ENCODE measurements at regions not wholly inside any gene's neighbourhood (a gene's known extent, or its start where the extent isn't known, plus 50 kb on each side); places are given as distances from the start of the nearest gene placed in this dataset.
"Not testable (repeated sequence)": the region's sequence is repeated elsewhere in the genome, so short reads cannot be mapped to it uniquely, and the experiment has no call there.

DNA sequence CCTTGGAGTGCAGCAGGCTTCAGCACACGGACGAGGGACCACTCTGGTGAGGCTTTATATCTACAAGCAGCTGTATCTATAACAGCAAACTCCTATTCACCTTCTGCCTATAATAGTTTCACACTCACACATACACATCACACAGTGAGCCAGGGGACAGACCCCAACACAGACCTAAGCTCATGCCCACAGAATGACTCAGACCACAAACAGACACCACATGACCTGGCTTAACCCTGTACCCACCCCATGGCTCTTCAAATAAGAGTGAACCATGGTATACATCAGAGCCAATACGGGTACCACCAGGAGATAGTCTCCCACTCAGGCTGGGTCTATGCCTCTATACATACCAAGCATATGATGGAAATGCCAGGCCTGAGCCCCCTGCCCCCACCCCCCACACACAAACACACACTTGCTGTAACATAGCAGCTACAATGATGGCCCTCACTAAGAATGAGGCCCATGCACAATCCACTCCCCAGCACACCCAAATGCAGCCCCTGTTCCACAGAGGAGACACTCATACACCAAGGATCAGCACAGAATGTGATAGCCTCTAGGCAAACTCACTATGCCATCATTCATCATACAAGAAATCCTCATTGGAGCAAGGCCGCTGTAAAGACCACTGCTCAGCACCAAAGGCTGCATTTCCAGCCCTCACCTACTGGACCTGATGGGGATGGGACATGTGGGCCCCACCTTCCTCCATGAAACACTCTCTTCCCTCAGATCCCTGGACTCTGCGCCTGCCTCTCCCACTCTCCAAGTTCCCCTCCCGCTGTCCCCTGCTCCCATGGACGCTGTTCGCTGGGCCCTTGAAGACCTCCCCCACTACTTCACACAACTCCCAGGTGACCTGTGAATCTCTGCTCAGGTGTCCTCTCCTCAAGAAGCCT is 62.1 kb upstream of the XIAP start (continued):
- no peak for TF ChIP-seq STAT3 (IDR thresholded peaks at IDR 0.05; ENCODE audit: low read depth, low read length)
- no peak for TF ChIP-seq SREBF1 (IDR thresholded peaks at IDR 0.05; ENCODE audit: low read length)
- TF ChIP-seq IRF4 (IDR thresholded peaks at IDR 0.05; ENCODE audit: low read depth, low read length) = no peak

DNA sequence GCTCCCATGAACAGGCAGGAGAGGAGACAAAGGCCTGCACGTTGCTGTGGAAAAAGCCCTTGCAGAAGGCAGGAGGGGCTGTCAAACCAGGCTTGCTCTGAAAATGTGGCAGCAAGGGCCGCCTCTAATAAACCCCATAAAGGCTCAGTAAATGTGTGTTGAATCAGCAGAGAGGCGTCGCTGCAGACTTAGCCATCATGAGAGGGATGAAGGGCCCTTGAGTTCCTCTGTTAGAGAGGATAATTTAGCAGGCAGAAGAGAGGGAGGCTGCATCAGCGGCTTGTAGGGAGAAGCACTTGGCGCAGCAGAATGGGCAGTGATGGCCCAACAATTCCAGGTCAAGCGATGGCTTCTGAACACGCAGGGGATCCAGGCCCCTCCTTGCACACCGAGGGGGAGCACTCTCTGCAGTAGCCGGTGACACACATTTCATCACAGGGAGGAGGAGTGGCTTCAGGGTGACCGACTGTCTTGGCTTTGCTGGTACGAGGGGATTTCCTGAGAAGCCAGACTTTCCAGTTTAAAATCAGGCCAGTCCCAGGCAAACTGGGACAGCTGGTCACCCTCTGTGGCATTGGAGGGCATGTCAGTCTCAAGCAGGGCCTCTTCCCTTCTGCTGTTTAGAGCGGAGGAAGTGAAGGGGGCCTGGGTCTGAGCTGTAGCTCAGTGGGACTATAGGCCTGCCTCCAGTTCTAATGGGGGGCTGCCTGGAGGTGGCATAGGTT is 61.0 kb upstream of the XIAP start:
- H2AFZ ChIP-seq (ENCODE audit: control insufficient read depth, low read depth, low read length); H3K9ac ChIP-seq (ENCODE audit: control insufficient read depth, insufficient read depth, low read length); H3K79me2 ChIP-seq (ENCODE audit: control insufficient read depth, insufficient read depth, low read length); in situ Hi-C loops (cut with MboI); H3K36me3 ChIP-seq (ENCODE audit: control insufficient read depth in 2 of 2, insufficient read depth in 2 of 2, low read length in 1 of 2); H3K27me3 ChIP-seq (replicated peaks in 1 of 2; ENCODE audit: control insufficient read depth in 2 of 2, insufficient read depth in 2 of 2, low read length in 1 of 2); H3K4me3 ChIP-seq; intact Hi-C loops (cut with micrococcal nuclease; ENCODE audit: unreplicated experiment); POLR2A ChIA-PET; FAIRE-seq; DNase-seq (ENCODE audit: low read depth, low spot score); BruUV-seq (replicated peaks); H3K27ac ChIP-seq (ENCODE audit: control insufficient read depth, insufficient read depth); H3K4me2 ChIP-seq (ENCODE audit: control insufficient read depth, insufficient read depth); H3K4me1 ChIP-seq (ENCODE audit: control insufficient read depth, insufficient read depth, low read length); H3K9me3 ChIP-seq (replicated peaks; ENCODE audit: control insufficient read depth, insufficient read depth, low read length); H4K20me1 ChIP-seq (ENCODE audit: control insufficient read depth, insufficient read depth): not testable (repeated sequence)
- CTCF ChIA-PET = interaction anchor here (0.7 to 2.4 kb wide), 4 partner anchors 18 to 32 kb away, joined by 3 to 8 read pairs (median 4); no protein-coding TSS in a partner anchor
- SMC1A ChIA-PET (ENCODE audit: uncharacterized antibody, unreplicated experiment) = interaction anchor here (0.8 to 1.2 kb wide), 3 partner anchors 14 to 103 kb away, joined by 3 read pairs; no protein-coding TSS in a partner anchor
- 63% methylated on average over 12 of the region's 13 CpGs for WGBS (ENCODE audit: insufficient coverage, insufficient replicate concordance, low lambda C conversion rate, missing lambda C conversion rate)
- peak; percentile 49 for ATAC-seq
- RAD21 ChIA-PET (ENCODE audit: unreplicated experiment) = interaction anchor here (1.2 to 1.3 kb wide), 2 partner anchors 14 to 21 kb away, joined by 3 to 4 read pairs; no protein-coding TSS in a partner anchor

DNA sequence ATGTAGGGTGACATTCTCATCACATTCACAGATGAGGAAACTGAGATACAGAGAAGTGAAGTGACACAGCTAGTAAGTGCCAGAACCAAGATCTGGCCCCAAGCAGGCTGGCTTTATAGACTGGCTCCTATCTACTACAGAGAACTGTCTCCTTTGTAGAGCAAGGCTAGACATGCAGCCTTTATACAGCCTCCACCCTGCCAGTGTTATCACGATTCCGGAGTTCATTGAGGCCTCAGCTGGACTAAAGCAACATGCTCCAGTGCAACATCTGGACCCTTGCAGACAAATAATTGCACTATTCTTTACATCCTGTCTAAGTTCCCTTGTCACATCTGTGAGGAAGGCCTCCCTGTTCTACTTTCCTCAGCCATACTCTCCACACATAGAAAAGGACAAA is 58.0 kb upstream of the XIAP start:
- intact Hi-C loops (cut with micrococcal nuclease; ENCODE audit: unreplicated experiment) = no loop called here
- Histone ChIP-seq H3K27ac (ENCODE audit: control insufficient read depth, insufficient read depth) (no peak overlapping the region), H3K4me3 (no peak overlapping the region), H3K27me3 (replicated peaks in 1 of 2; ENCODE audit: control insufficient read depth in 2 of 2, insufficient read depth in 2 of 2, low read length in 1 of 2) (no peaks in the 10 kb centered on the region), H3K9ac (ENCODE audit: control insufficient read depth, insufficient read depth, low read length) (no peak overlapping the region), H4K20me1 (ENCODE audit: control insufficient read depth, insufficient read depth) (no peaks in the 10 kb centered on the region), H3K4me1 (ENCODE audit: control insufficient read depth, insufficient read depth, low read length) (peaks cover 7% of the 10 kb centered on the region), H3K4me2 (ENCODE audit: control insufficient read depth, insufficient read depth) (no peak overlapping the region), H3K36me3 (ENCODE audit: control insufficient read depth in 2 of 2, insufficient read depth in 2 of 2, low read length in 1 of 2) (no peaks in the 10 kb centered on the region), H3K9me3 (replicated peaks; ENCODE audit: control insufficient read depth, insufficient read depth, low read length) (no peaks in the 10 kb centered on the region), H3K79me2 (ENCODE audit: control insufficient read depth, insufficient read depth, low read length) (no peaks in the 10 kb centered on the region), H2AFZ (ENCODE audit: control insufficient read depth, low read depth, low read length) (no peak overlapping the region)
- SMC1A ChIA-PET (ENCODE audit: uncharacterized antibody, unreplicated experiment) = interaction anchor here (0.6 to 1.2 kb wide), 2 partner anchors 24 to 226 kb away, joined by 3 read pairs; no protein-coding TSS in a partner anchor
- POLR2A ChIA-PET = interaction anchor here (0.6 kb wide), 2 partner anchors 73 to 77 kb away, joined by 3 to 4 read pairs; no protein-coding TSS in a partner anchor
- FAIRE-seq (peak; percentile 13), DNase-seq (ENCODE audit: low read depth, low spot score) (no peak), ATAC-seq (no peak)
- WGBS (ENCODE audit: insufficient coverage, insufficient replicate concordance, low lambda C conversion rate, missing lambda C conversion rate) = 93% methylated on average over 2 of the region's 2 CpGs
- CTCF ChIA-PET = no interaction called here
- no TSS peak for BruUV-seq (replicated peaks)
- TF ChIP-seq SPI1 (IDR thresholded peaks at IDR 0.05; ENCODE audit: borderline replicate concordance, insufficient read depth, low read depth, low read length) = no peak
- TF ChIP-seq, protein P1, sequence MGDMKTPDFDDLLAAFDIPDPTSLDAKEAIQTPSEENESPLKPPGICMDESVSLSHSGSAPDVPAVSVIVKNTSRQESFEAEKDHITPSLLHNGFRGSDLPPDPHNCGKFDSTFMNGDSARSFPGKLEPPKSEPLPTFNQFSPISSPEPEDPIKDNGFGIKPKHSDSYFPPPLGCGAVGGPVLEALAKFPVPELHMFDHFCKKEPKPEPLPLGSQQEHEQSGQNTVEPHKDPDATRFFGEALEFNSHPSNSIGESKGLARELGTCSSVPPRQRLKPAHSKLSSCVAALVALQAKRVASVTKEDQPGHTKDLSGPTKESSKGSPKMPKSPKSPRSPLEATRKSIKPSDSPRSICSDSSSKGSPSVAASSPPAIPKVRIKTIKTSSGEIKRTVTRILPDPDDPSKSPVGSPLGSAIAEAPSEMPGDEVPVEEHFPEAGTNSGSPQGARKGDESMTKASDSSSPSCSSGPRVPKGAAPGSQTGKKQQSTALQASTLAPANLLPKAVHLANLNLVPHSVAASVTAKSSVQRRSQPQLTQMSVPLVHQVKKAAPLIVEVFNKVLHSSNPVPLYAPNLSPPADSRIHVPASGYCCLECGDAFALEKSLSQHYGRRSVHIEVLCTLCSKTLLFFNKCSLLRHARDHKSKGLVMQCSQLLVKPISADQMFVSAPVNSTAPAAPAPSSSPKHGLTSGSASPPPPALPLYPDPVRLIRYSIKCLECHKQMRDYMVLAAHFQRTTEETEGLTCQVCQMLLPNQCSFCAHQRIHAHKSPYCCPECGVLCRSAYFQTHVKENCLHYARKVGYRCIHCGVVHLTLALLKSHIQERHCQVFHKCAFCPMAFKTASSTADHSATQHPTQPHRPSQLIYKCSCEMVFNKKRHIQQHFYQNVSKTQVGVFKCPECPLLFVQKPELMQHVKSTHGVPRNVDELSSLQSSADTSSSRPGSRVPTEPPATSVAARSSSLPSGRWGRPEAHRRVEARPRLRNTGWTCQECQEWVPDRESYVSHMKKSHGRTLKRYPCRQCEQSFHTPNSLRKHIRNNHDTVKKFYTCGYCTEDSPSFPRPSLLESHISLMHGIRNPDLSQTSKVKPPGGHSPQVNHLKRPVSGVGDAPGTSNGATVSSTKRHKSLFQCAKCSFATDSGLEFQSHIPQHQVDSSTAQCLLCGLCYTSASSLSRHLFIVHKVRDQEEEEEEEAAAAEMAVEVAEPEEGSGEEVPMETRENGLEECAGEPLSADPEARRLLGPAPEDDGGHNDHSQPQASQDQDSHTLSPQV (IDR thresholded peaks at IDR 0.05) = no peak
- no peak for TF ChIP-seq POLR2AphosphoS5 (IDR thresholded peaks at IDR 0.05; ENCODE audit: low read length)
- in situ Hi-C loops (cut with MboI) = no loop called here
- RAD21 ChIA-PET (ENCODE audit: unreplicated experiment) = no interaction called here

Measured in GM12878 (cell line).